ENCODE measurements at regions not wholly inside any gene's neighbourhood (a gene's known extent, or its start where the extent isn't known, plus 50 kb on each side); places are given as distances from the start of the nearest gene placed in this dataset.

GRCh38 chr20:47993035-47993755 is 207.9 kb upstream of the SULF2 start:
- H3K36me3 Mint-ChIP-seq = peaks cover 32% of the 10 kb centered on the region
- DNase-seq (ENCODE audit: low spot score) (no peak), ATAC-seq (no peak)
- POLR2A ChIA-PET = no interaction called here
- H3K4me3 Mint-ChIP-seq = no peak overlapping the region
- H3K27ac Mint-ChIP-seq = peak overlapping the region; percentile 6; the same call in 1 of the 2 replicates
- peaks cover 6% of the 10 kb centered on the region; the same call in 1 of the 2 replicates for H3K27me3 Mint-ChIP-seq (ENCODE audit: low read depth)
- CTCF ChIA-PET = no interaction called here
- peaks cover 32% of the 10 kb centered on the region for H3K9me3 Mint-ChIP-seq
- peaks cover 44% of the 10 kb centered on the region for H3K4me1 Mint-ChIP-seq
- no peak for TF ChIP-seq NR3C1 (CRISPR knock-in tag; conservative IDR thresholded peaks at IDR 0.05; ENCODE audit: low read depth)
- no peak for TF ChIP-seq HMGA2 (CRISPR knock-in tag; IDR thresholded peaks at IDR 0.05)
- no peak for TF ChIP-seq NFE2L1 (CRISPR knock-in tag; IDR thresholded peaks at IDR 0.05)
- TF ChIP-seq ZNF281 (CRISPR knock-in tag; IDR thresholded peaks at IDR 0.05) = no peak
- no peak for TF ChIP-seq ZNF416 (CRISPR knock-in tag; IDR thresholded peaks at IDR 0.05)
- TF ChIP-seq SOX15 (CRISPR knock-in tag; IDR thresholded peaks at IDR 0.05) = no peak
- no peak for TF ChIP-seq ZNF263 (CRISPR knock-in tag; IDR thresholded peaks at IDR 0.05; ENCODE audit: low read depth)
- TF ChIP-seq TP53 (CRISPR knock-in tag; IDR thresholded peaks at IDR 0.05) = no peak

- TF ChIP-seq STAT6 (CRISPR knock-in tag; conservative IDR thresholded peaks at IDR 0.05; ENCODE audit: low read depth) (no peak), ZNF396 (CRISPR knock-in tag; IDR thresholded peaks at IDR 0.05; ENCODE audit: borderline replicate concordance) (no peak), CDX4 (CRISPR knock-in tag; IDR thresholded peaks at IDR 0.05; ENCODE audit: borderline replicate concordance) (no peak), CREB1 (CRISPR knock-in tag; IDR thresholded peaks at IDR 0.05) (no peak), TCF7 (CRISPR knock-in tag; IDR thresholded peaks at IDR 0.05; ENCODE audit: low read depth) (no peak)
- ATAC-seq (peak; percentile 79), DNase-seq (ENCODE audit: low spot score) (no peak)
- Mint-ChIP-seq H3K27me3 (ENCODE audit: low read depth) (peaks cover 6% of the 10 kb centered on the region; the same call in 1 of the 2 replicates), H3K4me1 (peaks cover 44% of the 10 kb centered on the region), H3K9me3 (peaks cover 32% of the 10 kb centered on the region), H3K27ac (peak overlapping the region; percentile 49), H3K4me3 (no peak overlapping the region), H3K36me3 (peaks cover 32% of the 10 kb centered on the region)
- POLR2A ChIA-PET = no interaction called here
- CTCF ChIA-PET = no interaction called here
These were observed 206.7 kb upstream of the SULF2 start for GRCh38 chr20:47991875-47992488.

- Mint-ChIP-seq H3K27me3 (ENCODE audit: low read depth) (peaks cover 6% of the 10 kb centered on the region; the same call in 1 of the 2 replicates), H3K9me3 (peaks cover 37% of the 10 kb centered on the region), H3K4me3 (no peak overlapping the region), H3K36me3 (peaks cover 32% of the 10 kb centered on the region), H3K4me1 (peaks cover 35% of the 10 kb centered on the region), H3K27ac (no peak overlapping the region)
- ChIA-PET CTCF (no interaction called here), POLR2A (no interaction called here)
- ATAC-seq (no peak), DNase-seq (ENCODE audit: low spot score) (no peak)
- TF ChIP-seq NR3C1 (CRISPR knock-in tag; conservative IDR thresholded peaks at IDR 0.05; ENCODE audit: low read depth) (no peak), CREB1 (CRISPR knock-in tag; IDR thresholded peaks at IDR 0.05) (no peak), NR2C2 (CRISPR knock-in tag; IDR thresholded peaks at IDR 0.05) (no peak), ZNF281 (CRISPR knock-in tag; IDR thresholded peaks at IDR 0.05) (no peak), ARID4B (CRISPR knock-in tag; IDR thresholded peaks at IDR 0.05; ENCODE audit: borderline replicate concordance) (no peak), SOX15 (CRISPR knock-in tag; IDR thresholded peaks at IDR 0.05) (no peak), TEAD1 (CRISPR knock-in tag; IDR thresholded peaks at IDR 0.05) (no peak)
These were observed 205.3 kb upstream of the SULF2 start for GRCh38 chr20:47990507-47991150.
